OCI-LY7 (cell line): ENCODE measurements at regions not wholly inside any gene's neighbourhood (a gene's known extent, or its start where the extent isn't known, plus 50 kb on each side); places are given as distances from the start of the nearest gene placed in this dataset.

Experiments
- EZH2phosphoT487 ChIP-seq: fragments of 200-600 bp; sonication (generic); IDR thresholded peaks from 2 replicates; pipeline ENCODE4 v1.6.1; 2018; ENCODE audit warnings: low read depth, borderline replicate concordance, mild to moderate bottlenecking, mixed run types, antibody characterized with exemption, low read length, moderate library complexity, mixed read lengths
- TF ChIP-seq, protein P1 (sequence below): fragments of 200-600 bp; sonication (generic); conservative IDR thresholded peaks from 2 replicates; pipeline ENCODE4 v1.5.1; 2014; ENCODE audit warnings: mild to moderate bottlenecking, antibody characterized with exemption, low read length, moderate library complexity, mixed read lengths

DNA sequence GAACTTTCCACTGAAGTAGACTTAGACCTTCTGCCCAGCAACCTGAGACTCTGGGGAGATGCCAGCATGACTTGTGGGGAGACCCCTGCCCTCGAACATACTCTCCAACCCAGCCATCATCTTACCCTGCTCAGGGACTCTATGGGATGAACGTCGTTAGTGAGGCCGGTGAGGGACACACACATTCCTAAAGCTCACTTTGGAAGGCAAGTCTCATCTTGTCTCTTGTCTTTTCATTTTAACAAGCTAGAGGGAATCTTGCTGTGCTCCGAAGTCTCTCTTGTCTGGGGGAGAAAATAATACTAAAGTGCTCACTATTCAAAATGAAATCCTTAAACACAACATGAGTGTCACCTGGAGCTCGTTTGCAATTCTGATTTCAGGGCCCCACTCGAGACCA, 239.5 kb upstream of the HES1 start:
- TF ChIP-seq, protein P1, sequence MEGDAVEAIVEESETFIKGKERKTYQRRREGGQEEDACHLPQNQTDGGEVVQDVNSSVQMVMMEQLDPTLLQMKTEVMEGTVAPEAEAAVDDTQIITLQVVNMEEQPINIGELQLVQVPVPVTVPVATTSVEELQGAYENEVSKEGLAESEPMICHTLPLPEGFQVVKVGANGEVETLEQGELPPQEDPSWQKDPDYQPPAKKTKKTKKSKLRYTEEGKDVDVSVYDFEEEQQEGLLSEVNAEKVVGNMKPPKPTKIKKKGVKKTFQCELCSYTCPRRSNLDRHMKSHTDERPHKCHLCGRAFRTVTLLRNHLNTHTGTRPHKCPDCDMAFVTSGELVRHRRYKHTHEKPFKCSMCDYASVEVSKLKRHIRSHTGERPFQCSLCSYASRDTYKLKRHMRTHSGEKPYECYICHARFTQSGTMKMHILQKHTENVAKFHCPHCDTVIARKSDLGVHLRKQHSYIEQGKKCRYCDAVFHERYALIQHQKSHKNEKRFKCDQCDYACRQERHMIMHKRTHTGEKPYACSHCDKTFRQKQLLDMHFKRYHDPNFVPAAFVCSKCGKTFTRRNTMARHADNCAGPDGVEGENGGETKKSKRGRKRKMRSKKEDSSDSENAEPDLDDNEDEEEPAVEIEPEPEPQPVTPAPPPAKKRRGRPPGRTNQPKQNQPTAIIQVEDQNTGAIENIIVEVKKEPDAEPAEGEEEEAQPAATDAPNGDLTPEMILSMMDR: no peak
- no peak for TF ChIP-seq EZH2phosphoT487
